ENCODE measurements at regions not wholly inside any gene's neighbourhood (a gene's known extent, or its start where the extent isn't known, plus 50 kb on each side); places are given as distances from the start of the nearest gene placed in this dataset.
A peak's percentile ranks its signal among the peaks of the same experiment; 100 is the strongest.

GRCh38 chr5:71938895-71939294 lies 168.4 kb upstream of the MAP1B start:
- Histone ChIP-seq H3K9me3 (peaks cover 0 to 7% (median 0%) of the 10 kb centered on the region in 12 donors), H3K4me3 (no peak overlapping the region), H3K4me1 (peaks cover 0 to 17% (median 0%) of the 10 kb centered on the region in 12 donors), H3K36me3 (no peaks in the 10 kb centered on the region), H3K27ac (no peak overlapping the region), H3K27me3 (no peaks in the 10 kb centered on the region)
- peak in 2 of 4 donors; percentile 25 to 44 for ATAC-seq
- no peak for DNase-seq
- intact Hi-C loops (cut with DNase I), result no loop called here
- TF ChIP-seq CTCF (IDR thresholded peaks at IDR 0.05) (no peak), POLR2A (IDR thresholded peaks at IDR 0.05) (no peak)
- WGBS, 4 donors, result 57 to 64% (median 61%) methylated on average over 1 to 7 of the region's 7 CpGs

GRCh38 chr5:71939452-71940230 lies 167.6 kb upstream of the MAP1B start:
- TF ChIP-seq POLR2A (IDR thresholded peaks at IDR 0.05), result no peak
- TF ChIP-seq CTCF (IDR thresholded peaks at IDR 0.05), result no peak
- H3K9me3 ChIP-seq, result peaks cover 0 to 7% (median 0%) of the 10 kb centered on the region in 12 donors
- intact Hi-C loops (cut with DNase I), result no loop called here
- no peaks in the 10 kb centered on the region for H3K36me3 ChIP-seq
- no peak overlapping the region for H3K27ac ChIP-seq
- 56 to 65% (median 61%) methylated on average over 8 of the region's 8 CpGs for WGBS, 4 donors
- no peak for DNase-seq
- H3K4me1 ChIP-seq, result peaks cover 0 to 17% (median 0%) of the 10 kb centered on the region in 12 donors
- no peak overlapping the region for H3K4me3 ChIP-seq
- ATAC-seq, result peak in 3 of 4 donors; percentile 18 to 36 (median 18)
- H3K27me3 ChIP-seq, result no peaks in the 10 kb centered on the region

GRCh38 chr5:71943874-71944273 lies 163.4 kb upstream of the MAP1B start:
- ATAC-seq, result no peak
- no peaks in the 10 kb centered on the region for H3K36me3 ChIP-seq
- H3K4me3 ChIP-seq, result no peak overlapping the region
- H3K27ac ChIP-seq, result no peak overlapping the region
- intact Hi-C loops (cut with DNase I), result no loop called here
- 61 to 73% (median 68%) methylated on average over 8 of the region's 8 CpGs for WGBS, 4 donors
- H3K4me1 ChIP-seq, result peaks cover 0 to 7% (median 0%) of the 10 kb centered on the region in 12 donors
- no peak for DNase-seq
- no peaks in the 10 kb centered on the region for H3K27me3 ChIP-seq
- H3K9me3 ChIP-seq, result peaks cover 0 to 11% (median 0%) of the 10 kb centered on the region in 12 donors
- TF ChIP-seq POLR2A (IDR thresholded peaks at IDR 0.05) (no peak), CTCF (IDR thresholded peaks at IDR 0.05) (no peak)

GRCh38 chr5:71945436-71945835 lies 161.8 kb upstream of the MAP1B start:
- H3K4me3 ChIP-seq, result no peak overlapping the region
- H3K27me3 ChIP-seq, result no peaks in the 10 kb centered on the region
- ATAC-seq, result no peak
- no peak for DNase-seq
- TF ChIP-seq CTCF (IDR thresholded peaks at IDR 0.05) (no peak), POLR2A (IDR thresholded peaks at IDR 0.05) (no peak)
- H3K27ac ChIP-seq, result no peak overlapping the region
- H3K9me3 ChIP-seq, result peaks cover 0 to 19% (median 2%) of the 10 kb centered on the region in 12 donors
- H3K36me3 ChIP-seq, result no peaks in the 10 kb centered on the region
- H3K4me1 ChIP-seq, result no peaks in the 10 kb centered on the region
- WGBS, 4 donors, result 89 to 93% (median 91%) methylated on average over 6 of the region's 6 CpGs
- intact Hi-C loops (cut with DNase I), result no loop called here
